ENCODE measurements at regions not wholly inside any gene's neighbourhood (a gene's known extent, or its start where the extent isn't known, plus 50 kb on each side); places are given as distances from the start of the nearest gene placed in this dataset.

DNA sequence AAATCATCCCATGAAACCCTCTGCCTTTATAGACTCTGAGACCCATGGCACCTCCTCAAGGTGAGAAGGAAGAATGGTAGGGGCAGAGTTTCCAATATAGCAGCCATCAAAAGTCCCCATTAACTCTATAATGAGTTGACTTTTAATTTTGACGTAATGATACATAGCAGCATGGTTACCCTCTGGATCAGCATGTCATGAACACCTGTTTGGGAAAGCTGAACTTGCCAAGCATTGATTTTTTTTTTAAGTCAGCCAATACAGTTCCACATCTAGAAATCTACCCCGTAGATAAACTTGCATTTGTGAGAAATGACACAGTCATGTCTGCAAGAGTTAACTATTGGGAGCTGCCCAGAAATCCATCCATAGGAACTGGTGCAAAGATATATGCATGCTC lies 191.8 kb downstream of the TMEM114 start:
- no peak overlapping the region for H3K4me3 ChIP-seq (ENCODE audit: low read depth, low read length)
- TF ChIP-seq, protein P1, sequence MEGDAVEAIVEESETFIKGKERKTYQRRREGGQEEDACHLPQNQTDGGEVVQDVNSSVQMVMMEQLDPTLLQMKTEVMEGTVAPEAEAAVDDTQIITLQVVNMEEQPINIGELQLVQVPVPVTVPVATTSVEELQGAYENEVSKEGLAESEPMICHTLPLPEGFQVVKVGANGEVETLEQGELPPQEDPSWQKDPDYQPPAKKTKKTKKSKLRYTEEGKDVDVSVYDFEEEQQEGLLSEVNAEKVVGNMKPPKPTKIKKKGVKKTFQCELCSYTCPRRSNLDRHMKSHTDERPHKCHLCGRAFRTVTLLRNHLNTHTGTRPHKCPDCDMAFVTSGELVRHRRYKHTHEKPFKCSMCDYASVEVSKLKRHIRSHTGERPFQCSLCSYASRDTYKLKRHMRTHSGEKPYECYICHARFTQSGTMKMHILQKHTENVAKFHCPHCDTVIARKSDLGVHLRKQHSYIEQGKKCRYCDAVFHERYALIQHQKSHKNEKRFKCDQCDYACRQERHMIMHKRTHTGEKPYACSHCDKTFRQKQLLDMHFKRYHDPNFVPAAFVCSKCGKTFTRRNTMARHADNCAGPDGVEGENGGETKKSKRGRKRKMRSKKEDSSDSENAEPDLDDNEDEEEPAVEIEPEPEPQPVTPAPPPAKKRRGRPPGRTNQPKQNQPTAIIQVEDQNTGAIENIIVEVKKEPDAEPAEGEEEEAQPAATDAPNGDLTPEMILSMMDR (IDR thresholded peaks at IDR 0.05; ENCODE audit: borderline replicate concordance, insufficient read depth, low read depth, low read length), result no peak

DNA sequence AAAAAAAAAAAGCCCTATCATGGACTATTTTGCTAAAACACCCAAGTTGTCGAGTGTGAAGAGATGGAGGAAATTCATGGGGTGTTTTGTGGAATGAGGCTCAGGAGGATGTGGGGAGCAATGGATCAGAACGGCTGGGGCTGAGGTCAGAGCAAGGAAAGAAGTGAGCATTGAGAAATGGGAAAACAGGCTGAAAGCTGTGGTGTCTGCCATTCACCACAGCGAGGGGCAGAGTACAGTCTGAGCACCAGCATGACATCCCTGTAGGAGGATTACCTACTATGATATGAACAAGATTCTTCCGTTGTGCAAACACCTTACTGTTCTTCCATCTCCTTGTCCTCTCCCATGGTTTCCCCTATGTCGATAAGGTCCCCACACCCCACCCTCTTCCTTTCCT lies 193.1 kb downstream of the TMEM114 start:
- no peak overlapping the region for H3K4me3 ChIP-seq (ENCODE audit: low read depth, low read length)
- TF ChIP-seq, protein P1 (IDR thresholded peaks at IDR 0.05; ENCODE audit: borderline replicate concordance, insufficient read depth, low read depth, low read length), result no peak

DNA sequence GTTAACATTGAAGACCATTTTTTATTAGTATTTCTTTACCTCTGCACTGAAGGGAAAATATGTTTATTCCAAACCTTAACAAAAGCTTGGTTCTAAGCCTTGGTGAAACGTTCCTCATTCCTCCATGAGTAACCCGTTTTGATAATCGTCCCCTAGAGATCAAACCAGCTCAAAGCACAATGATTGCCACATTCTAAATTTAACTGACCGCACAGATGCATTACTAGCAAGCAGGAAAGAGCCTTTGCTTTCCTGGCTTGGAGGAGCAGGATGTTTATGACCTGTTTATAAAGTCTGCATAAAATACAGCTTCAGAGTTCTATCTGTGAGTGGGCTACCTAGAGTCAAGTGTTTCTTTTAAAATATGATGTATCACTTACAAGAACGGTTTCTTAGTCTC lies 193.8 kb downstream of the TMEM114 start:
- TF ChIP-seq, protein P1 (IDR thresholded peaks at IDR 0.05; ENCODE audit: borderline replicate concordance, insufficient read depth, low read depth, low read length), result no peak
- H3K4me3 ChIP-seq (ENCODE audit: low read depth, low read length), result no peak overlapping the region

DNA sequence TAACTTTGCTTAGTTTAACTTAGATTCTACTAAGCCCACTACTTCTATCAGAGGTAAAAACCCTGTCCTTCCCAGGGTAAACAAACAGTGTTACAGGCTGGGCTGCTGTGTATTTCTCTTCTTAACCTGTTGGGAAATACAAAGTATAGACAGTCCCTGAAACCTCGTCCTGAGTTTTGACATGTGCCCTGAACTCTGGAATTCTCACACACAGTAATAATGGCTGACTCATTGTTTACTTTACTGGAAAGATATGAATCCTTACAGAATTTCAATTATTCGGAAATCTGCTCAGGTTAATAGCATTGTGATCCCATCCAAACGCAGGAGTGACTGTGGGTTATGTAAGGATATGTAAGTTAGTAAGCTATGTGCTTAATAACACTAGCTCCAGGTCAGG lies 199.1 kb downstream of the TMEM114 start:
- no peak overlapping the region for H3K4me3 ChIP-seq (ENCODE audit: low read depth, low read length)
- TF ChIP-seq, protein P1 (IDR thresholded peaks at IDR 0.05; ENCODE audit: borderline replicate concordance, insufficient read depth, low read depth, low read length), result no peak

DNA sequence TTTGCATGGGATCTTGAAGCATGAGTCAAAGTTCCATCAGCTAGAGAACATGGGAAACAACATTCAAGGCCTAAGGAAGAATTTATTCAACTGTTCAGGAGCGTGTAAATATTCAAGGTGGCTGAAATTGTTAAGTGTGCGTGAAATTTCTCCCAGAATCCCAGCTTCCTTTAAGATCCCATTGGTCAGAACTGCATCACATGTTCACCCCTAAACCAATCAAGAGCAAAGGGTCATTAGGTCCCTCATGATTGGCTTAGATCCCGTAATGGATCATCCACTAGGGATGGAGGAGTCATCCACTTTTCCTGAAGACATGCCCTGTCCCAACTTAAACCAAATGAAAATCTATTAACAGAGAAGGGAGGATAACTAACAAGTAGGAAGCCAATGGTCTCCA lies 201.6 kb downstream of the TMEM114 start:
- TF ChIP-seq, protein P1 (IDR thresholded peaks at IDR 0.05; ENCODE audit: borderline replicate concordance, insufficient read depth, low read depth, low read length), result no peak
- H3K4me3 ChIP-seq (ENCODE audit: low read depth, low read length), result no peak overlapping the region

DNA sequence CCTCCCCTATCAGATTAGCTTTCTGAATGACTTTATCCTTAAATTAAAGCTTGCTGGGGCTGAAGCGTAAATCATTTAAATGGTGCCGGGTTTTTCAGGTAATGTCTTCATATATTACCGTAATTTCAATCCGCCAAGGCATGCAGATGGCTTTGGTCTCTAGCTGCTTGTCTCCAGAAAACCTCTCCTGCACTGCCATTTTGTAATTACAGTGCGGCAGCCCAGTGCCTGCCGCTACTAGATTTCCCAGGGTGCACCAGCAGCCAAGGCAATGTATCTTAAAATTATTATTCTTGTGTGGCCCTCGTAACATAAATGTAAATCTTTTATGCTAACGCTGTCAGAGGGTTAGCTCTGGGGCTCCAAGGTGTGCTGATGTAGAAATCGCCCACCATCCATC lies 208.5 kb downstream of the TMEM114 start:
- TF ChIP-seq, protein P1 (IDR thresholded peaks at IDR 0.05; ENCODE audit: borderline replicate concordance, insufficient read depth, low read depth, low read length), result no peak
- H3K4me3 ChIP-seq (ENCODE audit: low read depth, low read length), result no peak overlapping the region

DNA sequence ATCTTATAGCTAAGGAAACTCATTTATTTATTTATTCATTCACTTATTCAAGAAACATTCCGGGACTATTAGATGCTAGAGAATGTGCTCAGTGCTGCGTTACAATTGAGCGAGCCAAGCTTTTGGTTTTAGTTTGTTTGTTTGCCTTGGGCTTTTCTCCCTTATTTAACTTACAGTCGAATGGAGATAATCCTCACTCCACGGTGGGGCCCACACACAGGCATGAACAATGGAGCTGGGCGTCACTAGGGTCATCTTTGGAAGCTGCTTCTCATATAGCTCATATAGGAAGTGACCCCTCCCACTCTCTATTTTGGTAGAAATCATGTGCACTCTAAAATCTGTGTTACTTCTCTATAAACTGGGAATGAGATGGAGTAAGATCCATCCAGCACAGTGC lies 210.0 kb downstream of the TMEM114 start:
- TF ChIP-seq, protein P1 (IDR thresholded peaks at IDR 0.05; ENCODE audit: borderline replicate concordance, insufficient read depth, low read depth, low read length), result no peak

More for the DNA sequence above, 210.0 kb downstream of the TMEM114 start:
- H3K4me3 ChIP-seq (ENCODE audit: low read depth, low read length), result no peak overlapping the region
